NCI-H1105 (cell line): ENCODE measurements at regions not wholly inside any gene's neighbourhood (a gene's known extent, or its start where the extent isn't known, plus 50 kb on each side); places are given as distances from the start of the nearest gene placed in this dataset.

ENCODE experiments used
- DNase-seq: peaks from one replicate; lab custom pipeline; 2025; lab: John Stamatoyannopoulos, UW

DNA sequence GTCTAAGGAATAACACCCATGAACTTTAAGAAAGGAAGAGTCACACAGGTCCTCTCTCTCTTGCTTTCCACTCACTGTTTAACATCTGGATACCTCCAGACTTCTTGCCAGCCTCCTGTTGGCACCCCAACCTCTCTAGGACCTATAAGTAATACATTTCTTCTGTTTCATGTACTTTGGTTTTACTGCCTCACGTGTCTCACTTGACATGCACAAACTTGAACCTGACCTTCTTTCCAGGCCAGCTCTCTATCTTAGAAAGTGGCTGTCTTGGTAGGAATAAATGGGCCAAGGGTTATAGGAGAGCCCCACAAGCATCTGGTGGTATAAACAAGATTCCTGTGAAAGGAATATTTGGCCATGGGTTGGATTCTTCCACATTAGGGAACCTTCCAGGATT lies 614.8 kb upstream of the AGA start:
- DNase-seq = no peak

DNA sequence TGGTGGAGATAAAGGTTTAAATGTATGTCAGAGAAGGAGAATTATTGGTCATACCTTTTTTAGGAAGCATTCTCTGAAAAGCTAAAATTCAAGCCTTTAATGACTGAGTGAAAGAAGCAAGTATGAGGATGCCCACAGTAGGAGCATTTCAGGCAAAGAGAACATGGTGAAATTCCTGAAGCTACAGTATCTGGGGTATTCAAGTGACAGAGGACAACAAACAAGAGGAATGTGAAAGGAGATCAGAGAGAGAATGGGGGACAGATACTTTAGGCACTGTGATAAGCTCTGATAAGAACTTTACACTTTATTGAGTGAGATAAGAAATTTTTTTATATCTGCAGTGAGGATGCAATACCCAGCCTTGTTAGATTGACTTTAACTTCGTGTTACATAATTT lies 621.3 kb upstream of the AGA start:
- DNase-seq = no peak

DNA sequence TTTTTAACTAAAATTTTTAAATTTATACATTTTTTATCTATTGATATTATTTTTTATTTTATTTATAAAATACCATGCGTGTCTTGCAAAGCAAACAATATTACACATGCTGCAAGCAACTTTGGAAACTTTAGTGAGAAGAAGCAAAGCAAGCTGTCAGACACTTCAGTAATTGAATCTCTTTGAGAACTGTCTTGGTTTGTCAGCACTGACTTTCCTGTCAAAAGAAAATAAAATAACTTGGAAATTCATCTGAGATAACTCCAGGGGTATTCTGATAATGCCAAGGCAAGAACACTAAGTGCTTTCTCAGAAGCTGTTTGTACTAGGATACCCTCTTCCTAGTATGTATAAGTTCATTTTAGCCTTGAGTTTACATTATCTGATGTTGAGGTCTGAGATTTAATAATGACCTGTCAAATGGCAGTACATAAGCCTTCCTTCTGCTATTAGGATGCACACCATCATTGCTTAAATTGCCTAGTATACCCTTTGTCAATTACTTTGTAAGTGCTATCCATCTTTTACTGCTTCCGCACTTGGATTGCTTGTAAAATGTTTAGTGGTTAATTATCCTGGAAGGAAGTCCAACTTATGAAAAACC lies 624.2 kb upstream of the AGA start:
- no peak for DNase-seq

DNA sequence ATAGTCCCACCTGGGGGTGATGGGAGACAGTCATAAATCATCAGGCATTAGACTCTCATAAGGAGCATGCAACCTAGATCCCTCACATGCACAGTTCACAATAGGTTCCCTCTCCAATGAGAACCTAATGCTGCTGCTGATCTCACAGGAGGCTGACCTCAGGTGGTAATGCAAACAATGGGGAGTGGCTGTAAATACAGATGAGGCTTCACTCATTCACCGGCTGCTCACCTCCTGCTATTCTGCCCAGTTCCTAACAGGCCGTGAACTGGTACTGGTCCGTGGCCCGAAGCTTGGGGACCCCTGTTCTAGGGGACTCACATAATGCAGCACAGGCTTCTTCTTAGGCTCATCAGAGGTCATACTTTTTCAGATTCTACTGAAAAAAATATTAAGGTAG lies 625.9 kb upstream of the AGA start:
- DNase-seq = no peak

DNA sequence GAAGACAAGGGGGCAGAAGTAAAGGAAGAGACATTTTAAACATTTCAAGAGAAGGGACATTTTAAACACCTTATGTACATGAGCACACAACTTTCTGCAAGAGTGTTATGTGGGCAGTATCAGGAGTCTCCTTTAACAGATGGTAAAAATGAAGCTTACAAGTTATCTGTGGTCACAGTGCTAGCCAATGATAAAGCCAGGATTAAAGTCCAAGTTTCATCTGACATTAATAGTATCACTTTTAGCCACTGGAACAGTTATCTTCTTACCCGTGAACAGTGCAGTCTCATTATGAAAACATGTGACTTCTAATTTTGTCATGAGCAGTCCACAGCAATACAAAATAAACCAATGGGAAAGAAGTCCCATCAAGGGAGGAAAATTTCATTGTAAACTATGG lies 627.9 kb upstream of the AGA start:
- DNase-seq = no peak

DNA sequence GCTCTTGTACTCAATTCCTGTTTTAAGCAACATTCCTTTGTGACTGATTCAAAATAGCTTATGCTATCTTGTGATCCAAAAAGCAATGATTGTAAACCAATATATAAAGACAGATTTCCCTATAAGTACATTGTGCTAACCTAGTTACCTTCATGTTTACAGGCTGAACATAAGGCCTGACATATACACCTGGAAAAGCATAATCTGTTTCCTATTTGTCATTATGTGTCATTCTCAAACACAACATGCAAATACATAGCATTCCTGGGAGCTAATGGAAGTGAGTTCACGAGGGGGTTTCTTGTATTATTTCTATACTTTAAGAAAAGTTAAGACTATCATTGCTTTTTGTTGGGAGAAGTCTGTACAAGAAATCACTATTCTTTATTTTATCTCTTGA lies 638.1 kb upstream of the AGA start:
- DNase-seq = no peak

DNA sequence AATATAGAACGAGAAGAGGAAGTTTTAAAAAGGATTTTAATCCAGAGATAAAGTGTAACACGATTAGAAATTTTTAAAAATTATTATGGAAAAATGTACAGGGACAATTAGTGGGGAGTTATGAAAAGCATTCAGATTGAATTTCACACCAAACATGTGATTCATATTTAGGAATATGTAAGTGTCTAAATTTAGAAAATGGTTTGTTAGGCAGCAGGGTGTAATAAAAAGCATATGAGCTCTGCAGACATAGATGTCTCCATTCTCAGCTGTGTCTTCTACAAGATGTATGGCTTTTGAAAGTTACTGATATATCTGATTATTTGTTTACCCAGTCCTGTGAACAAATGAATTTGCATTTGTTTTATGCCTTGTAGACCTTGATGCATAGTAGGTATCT lies 638.9 kb upstream of the AGA start:
- no peak for DNase-seq

DNA sequence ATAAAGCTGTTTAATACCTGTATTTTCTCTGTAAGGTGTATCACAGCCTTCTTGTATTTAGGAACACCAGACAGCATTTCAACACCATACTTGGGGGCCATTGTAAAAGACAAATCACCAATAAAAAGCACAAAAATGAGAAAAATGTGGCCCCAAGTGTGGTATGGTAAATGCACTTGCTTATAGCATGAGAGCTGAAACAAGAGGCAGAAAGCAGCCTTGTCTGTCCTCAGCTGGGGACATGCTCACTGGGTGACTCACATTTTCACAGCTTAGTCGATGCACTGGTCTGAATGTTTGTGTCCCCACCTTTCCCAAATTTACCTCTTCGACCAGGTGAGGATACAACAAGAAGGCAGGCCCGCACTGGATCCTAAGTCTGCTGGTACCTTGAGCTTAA lies 639.7 kb upstream of the AGA start:
- DNase-seq = no peak

DNA sequence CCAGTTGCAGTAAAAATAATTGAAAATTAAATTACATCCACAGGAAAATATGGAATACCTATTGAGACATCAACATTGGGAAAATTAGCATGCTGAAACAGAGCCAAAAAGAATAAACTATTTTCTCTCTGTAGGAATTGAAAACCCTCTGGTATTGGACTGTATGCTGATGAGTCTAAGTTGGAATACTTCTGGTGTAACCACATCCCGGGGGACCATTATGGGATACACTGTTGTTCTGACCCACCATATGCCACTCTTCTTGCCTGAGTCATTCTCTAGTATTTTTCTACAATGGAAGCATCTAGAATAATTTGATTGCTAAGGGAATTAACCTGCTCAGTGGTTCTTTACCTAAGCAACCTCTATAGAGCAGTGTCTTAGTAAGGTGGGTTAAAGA lies 640.7 kb upstream of the AGA start:
- no peak for DNase-seq

DNA sequence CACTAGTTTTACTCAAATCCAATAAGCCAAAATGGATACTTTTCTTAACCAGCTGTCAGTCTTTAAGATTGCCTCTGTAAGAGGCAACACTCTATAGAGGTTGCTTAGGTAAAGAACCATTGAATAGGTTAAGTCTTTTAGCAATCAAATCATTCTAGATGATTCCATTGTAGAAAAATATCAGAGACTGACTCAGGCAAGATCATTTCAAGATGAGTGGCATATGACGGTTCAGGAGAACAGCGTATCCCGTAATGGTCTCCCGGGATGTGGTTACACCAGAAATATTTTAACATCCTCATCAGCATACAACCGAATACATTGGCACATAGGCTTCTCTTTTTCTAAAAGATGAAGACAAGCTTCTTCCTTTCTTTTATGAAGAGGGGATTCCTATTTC lies 641.7 kb upstream of the AGA start:
- no peak for DNase-seq

DNA sequence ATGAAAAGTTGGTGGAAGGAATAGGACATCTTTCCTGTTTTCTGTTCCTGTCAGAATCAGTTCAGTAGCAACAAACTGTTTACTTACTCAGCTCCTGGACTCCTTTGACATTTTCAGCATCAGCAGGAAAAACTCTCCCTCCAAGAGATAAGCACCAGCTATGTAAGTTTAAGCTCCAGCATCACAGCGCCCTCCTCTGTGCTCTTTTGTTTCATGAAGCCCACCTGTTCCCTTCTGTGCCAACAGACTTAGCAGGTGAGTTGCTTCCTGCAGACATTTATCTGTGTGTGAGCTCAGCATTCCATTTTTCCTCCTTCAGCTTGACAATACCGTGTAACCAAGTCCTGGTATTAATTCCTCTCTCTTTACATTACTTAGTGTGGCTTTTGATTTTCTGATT lies 644.1 kb upstream of the AGA start:
- no peak for DNase-seq

DNA sequence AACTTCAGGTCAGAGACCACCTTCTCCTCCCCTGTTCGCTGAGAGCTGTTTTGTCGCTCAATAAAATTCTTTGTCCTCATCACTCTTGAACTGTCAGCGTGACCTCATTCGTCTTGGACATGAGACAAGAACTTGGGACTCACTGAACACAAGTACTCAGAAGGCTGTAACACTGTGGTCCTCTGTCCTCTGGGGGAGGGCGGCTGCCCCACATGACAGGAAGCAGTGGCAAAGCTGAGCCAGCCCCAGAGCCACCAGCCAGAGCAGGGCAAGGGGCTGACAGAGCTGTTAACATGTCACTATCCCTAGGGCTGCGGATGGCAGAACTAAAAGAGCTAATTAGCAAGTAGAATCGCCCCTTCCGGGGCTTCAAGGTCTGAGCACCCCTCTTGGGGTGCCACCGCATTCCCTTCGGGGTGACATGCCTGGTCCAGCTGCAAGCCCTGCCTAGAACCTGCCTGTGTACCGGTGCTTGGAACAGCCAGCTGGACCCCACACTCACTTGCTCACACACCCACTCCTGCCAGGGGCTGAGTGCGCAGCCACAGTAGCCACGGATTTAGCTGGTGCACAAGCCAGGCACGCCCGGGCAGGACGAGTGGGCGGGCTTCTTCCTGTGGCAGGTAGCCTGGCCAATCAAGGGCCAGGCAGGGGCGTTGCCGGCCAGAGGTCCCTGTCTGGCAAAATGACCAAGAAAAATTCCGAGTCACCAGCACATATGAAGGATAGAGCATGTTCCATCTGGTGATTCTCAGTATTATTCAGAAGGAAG lies 648.6 kb upstream of the AGA start:
- DNase-seq = no peak

DNA sequence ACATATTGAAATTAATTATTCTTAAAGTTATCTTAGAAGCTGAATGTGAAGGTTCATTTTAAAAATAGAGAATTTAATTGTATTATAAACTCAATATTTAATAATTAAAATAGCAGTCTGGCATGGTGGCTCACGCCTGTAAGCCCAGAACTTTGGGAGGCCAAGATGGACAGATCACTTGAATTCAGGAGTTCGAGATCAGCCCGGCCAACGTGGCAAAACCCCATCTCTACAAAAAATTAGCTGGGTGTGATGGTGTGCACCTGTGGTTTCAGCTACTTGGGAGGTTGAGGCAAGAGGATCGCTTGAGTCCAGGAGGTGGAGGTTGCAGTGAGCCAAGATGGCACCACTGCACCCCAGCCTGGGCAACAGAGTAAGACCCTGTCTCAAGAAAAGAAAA lies 659.9 kb upstream of the AGA start:
- DNase-seq = no peak

DNA sequence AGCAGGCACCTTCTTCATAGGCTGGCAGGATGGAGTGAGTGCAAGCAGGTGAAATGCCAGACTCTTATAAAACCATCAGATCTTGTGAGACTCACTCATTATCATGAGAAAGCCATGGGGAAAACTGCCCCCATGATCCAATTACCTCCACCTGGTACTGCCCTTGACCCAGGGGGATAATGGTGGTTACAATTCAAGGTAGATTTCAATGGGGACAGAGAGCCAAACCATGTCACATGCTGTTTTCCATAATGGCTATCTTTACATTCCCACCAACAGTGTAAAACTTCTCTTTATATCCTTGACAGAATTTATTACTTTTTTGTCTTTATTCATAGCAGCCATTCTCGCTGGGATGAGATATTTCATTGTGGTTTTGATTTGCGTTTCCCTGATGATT lies 663.0 kb upstream of the AGA start:
- no peak for DNase-seq

DNA sequence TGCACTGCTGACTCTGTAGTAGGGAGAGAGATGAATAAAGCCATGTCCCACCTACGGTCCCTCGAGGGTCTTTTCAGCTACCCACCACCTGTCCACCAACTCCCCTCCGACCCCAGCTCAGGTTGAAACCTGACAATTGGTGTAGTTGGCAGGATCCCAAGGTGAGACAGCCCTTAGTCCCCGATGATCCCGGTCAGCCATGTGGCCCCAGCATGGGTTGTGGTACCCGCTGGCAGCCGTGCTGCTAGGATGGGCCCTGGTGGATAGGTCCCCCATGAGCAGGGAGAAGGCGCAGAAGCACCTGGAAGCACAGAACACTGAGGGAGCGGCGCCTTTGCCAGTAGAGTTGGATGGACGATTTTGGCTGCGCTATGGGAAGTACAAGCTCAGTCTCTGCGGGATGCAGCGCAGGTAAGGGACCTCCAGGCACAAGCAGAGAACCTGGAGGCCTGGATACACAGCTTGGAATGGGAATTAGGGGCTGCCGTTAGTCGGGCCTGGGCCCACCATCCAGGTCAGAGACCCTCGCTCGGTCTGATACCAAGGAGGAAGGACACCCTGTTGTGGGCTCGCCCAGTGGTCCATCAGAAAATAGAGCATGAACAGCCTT lies 694.6 kb upstream of the AGA start:
- no peak for DNase-seq

DNA sequence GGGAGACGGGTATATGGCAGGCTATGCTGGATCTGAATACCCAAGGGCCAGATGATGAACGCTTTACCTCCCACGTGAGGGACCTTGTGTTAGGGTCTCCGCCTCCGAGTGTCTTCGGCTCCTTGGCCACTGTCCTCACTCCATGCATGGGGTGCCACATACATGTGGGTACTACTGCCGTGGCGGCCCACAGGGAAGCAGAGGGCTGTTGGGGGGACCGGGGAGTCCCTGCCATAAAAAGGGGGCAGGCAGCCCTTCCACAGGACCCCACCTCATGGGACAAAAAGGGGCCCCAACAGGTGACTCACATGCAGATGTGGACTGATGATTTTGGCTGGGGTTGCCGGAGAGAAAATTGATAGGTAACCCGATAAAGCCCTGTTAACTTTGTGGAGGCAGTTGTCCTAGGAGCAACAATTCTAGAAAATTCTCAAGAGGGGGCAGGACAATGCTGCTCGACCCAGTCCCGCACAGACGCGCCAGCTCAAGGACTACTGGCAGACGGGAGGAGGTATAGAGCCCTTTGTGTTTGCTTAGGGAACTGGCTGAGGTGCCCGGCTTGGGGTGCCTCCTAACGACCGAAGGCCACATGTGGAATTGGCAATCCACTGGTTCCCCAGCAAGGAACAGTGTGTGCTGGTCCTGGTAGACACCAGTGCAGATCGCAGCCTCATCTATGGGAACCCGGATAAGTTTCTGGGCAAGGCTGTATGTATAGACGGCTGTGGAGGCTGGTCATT lies 695.7 kb upstream of the AGA start:
- no peak for DNase-seq

DNA sequence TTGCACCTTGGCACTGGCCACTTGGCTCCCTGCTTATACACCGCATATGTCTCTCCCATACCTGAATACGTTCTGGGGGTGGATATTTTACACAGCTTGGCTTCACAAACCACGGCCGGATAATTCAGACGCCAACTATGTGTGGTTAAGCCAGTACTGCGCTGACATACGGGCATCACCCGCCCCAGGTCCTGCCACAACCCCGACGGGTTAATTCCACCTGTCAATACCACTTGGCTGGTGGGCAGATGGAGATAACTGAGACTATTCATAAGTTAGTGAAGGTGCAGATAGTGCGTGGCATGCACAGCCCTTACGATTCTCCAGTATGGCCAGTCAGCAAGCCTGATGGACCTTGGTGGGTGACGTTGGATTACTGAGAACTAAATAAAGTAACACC lies 696.3 kb upstream of the AGA start:
- DNase-seq = no peak

DNA sequence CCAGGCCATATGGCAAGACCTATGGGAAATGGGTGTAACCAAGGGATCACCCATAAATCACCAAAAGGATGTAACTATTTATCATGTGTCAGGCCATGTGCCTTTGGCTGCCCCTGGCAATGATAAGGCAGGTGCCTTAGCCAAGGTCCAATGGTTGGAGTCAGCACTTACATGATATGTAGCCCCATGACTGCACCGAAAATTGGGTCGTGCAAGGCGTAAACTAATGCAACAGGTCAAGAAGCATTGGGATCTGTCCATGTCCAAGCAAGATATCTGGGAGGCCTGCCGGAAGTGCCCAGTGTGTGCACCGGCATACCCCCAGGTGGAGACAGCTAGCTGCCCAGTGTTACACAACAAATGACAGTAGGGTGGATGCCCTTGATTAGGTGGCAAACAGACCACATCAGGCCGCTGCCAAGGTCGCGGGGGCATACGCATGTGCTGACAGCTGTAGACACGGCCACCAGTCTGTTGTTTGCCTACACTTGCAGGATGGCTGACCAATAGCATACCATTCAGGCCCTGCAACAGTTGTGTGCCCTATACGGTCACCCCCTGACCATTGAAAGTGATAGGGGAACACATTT lies 698.2 kb upstream of the AGA start:
- no peak for DNase-seq

DNA sequence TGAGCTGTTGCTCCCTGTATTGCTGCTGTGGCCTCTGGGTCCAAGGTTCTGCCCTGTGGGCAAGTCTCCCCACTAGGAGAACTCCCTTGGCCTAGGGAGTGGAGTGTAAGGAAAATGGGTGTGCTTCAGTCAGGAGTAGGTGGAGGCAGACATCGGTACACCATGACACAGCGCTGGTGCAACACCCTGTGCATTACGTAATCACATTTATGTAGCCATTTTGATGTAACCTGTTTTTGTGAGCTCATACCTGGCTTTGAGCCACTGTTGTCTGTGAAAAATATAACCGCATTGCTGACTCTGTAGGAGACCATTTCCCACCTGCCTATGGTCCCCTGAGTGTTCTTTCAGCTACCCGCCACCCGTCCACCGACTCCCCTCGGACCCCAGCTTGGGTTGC lies 700.5 kb upstream of the AGA start:
- DNase-seq = no peak

DNA sequence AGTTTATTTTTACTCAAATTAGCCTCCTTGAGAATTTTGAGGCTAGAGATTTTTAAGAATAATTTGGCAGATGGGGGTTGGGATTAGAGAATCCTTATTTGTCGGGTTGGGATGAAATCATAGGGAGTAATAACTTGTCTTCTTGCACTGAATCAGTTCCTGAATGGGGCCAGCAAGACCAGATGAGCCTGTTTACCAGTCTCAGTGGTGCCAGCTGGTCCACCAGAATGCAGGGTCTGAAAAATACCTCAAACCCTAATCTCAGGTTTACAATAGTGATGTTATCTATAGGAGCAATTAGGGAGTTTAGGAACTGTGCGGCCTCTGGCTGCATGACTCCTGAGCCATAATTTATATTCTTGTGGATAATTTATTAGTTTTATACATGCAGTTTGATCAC lies 705.9 kb upstream of the AGA start:
- DNase-seq = no peak

DNA sequence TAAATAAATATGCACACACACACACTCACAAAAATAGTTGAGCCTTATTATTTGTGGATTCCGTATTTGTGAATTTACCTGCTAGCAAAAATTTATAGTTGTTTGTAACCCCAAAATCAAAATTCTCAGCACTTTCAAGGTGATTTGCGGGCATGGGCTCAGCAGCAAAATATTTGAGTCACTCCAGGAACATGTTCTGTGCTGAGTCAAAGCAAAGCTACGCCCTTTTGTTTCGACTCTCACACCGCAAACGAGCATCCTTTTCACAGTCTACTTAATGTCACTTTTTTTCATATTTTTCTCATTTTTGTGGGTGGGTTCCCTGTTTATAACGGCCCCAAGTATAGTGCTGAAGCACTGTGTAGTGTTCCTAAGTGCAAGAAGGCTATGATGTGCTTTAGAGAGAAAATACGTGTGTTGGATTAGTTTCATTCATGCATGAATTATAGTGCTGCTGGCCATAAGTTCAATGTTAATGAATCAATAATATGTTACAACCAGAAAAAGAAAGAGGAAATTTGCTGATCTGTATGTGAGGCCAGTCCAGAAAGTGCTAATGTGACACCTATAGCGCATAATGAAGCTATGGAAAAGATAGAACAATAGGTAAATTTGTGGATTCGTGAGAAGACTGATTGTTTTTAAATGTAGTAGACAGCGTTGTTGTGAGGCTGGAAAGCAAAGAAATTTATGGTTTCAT lies 723.2 kb upstream of the AGA start:
- DNase-seq = no peak

DNA sequence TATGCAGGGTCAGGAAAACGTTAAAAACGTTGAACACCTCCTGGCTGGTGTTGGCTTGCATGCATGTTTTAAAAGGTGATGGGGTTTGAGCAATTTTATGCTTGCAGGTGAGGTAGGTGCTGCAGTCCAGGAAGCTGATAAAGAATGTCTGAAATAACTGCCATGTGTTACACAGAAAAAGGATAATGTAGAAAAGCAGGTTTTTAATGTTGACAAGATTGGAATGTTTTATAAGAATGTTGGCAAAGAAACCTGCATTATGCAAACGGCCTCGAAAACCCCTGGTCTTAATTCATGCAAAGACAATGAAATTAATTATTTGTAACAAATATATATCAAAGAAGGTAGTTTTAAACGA lies 723.7 kb upstream of the AGA start:
- no peak for DNase-seq
